OCI-LY7 (cell line): ENCODE measurements at regions not wholly inside any gene's neighbourhood (a gene's known extent, or its start where the extent isn't known, plus 50 kb on each side); places are given as distances from the start of the nearest gene placed in this dataset.
A peak's percentile ranks its signal among the peaks of the same experiment; 100 is the strongest.

Experiments
- BruUV-seq: library from RNA; stranded (reverse); fragments of 400-500 nt; replicated peaks from 2 replicates; lab custom pipeline; 2021; lab: Mats Ljungman, UMichigan
- CTCF ChIA-PET: fragments of 300-600 bp; sonication (Branson Sonifier 250); formaldehyde crosslinking; loops from one replicate; lab custom pipeline; 2022; ENCODE audit warnings: antibody characterized with exemption; ENCODE audit not compliant: unreplicated experiment; lab: Charles Lee
- POLR2A ChIA-PET: fragments of 300-600 bp; sonication (Branson Sonifier 250); formaldehyde crosslinking; loops from one replicate; lab custom pipeline; 2022; ENCODE audit warnings: antibody characterized with exemption; lab: Charles Lee
- DNase-seq: peaks from one replicate; pipeline ENCODE4 v3.0.0-alpha.2; 2015; ENCODE audit warnings: low spot score
- H2AFZ ChIP-seq: fragments of 200-600 bp; sonication (generic), shearing (Covaris generic); 2 replicates; pipeline ENCODE4 v1.6.1; 2014; ENCODE audit warnings: mild to moderate bottlenecking, antibody characterized with exemption, low read length, moderate library complexity
- H3K27ac ChIP-seq: fragments of 200-600 bp; sonication (generic); 2 replicates; pipeline ENCODE4 v1.5.1; 2014; ENCODE audit warnings: mixed run types, low read depth, mild to moderate bottlenecking, moderate library complexity, low read length, inconsistent platforms; ENCODE audit not compliant: poor library complexity, severe bottlenecking
- H3K36me3 ChIP-seq: fragments of 200-600 bp; sonication (generic); 2 replicates; pipeline ENCODE4 v1.6.1; 2014; ENCODE audit warnings: mild to moderate bottlenecking, antibody characterized with exemption, low read length, moderate library complexity, mixed read lengths; ENCODE audit not compliant: insufficient read depth
- H3K4me1 ChIP-seq: fragments of 200-600 bp; sonication (generic); 2 replicates; pipeline ENCODE4 v1.5.1; 2014; ENCODE audit warnings: mild to moderate bottlenecking, low read length; ENCODE audit not compliant: insufficient read depth, poor library complexity, severe bottlenecking
- H3K4me2 ChIP-seq: fragments of 200-600 bp; sonication (generic); 2 replicates; pipeline ENCODE4 v1.6.1; 2014; ENCODE audit warnings: mild to moderate bottlenecking, low read length
- H3K4me3 ChIP-seq: fragments of 200-600 bp; sonication (generic); 2 replicates; pipeline ENCODE4 v1.5.1; 2014; ENCODE audit warnings: mild to moderate bottlenecking, low read depth, low read length; ENCODE audit not compliant: poor library complexity, severe bottlenecking
- H3K79me2 ChIP-seq: fragments of 200-600 bp; sonication (generic); 2 replicates; pipeline ENCODE4 v1.6.1; 2016; ENCODE audit warnings: low read depth, mild to moderate bottlenecking, low read length, moderate library complexity, mixed read lengths; ENCODE audit not compliant: insufficient read depth
- H3K9me2 ChIP-seq: fragments of 200-600 bp; sonication (generic); 2 replicates; pipeline ENCODE4 v1.6.1; 2016; ENCODE audit warnings: mild to moderate bottlenecking, low read length, mixed read lengths; ENCODE audit not compliant: insufficient read depth
- H3K9me3 ChIP-seq: fragments of 200-600 bp; sonication (generic); 2 replicates; pipeline ENCODE4 v1.6.1; 2014; ENCODE audit warnings: mild to moderate bottlenecking, mixed run types, low read length, mixed read lengths
- H4K20me1 ChIP-seq: fragments of 200-600 bp; sonication (generic); 2 replicates; pipeline ENCODE4 v1.6.1; 2014; ENCODE audit warnings: mild to moderate bottlenecking, antibody characterized with exemption, low read length, moderate library complexity, mixed read lengths; ENCODE audit not compliant: insufficient read depth
- EZH2phosphoT487 ChIP-seq: fragments of 200-600 bp; sonication (generic); IDR thresholded peaks from 2 replicates; pipeline ENCODE4 v1.6.1; 2018; ENCODE audit warnings: low read depth, borderline replicate concordance, mild to moderate bottlenecking, mixed run types, antibody characterized with exemption, low read length, moderate library complexity, mixed read lengths
- intact Hi-C: fragments of 100-400 bp; cut with micrococcal nuclease; formaldehyde crosslinking; loops from one replicate; pipeline ENCODE4 v1.10.0; 2022; ENCODE audit not compliant: unreplicated experiment
- TF ChIP-seq, protein P1 (sequence below): fragments of 200-600 bp; sonication (generic); conservative IDR thresholded peaks from 2 replicates; pipeline ENCODE4 v1.5.1; 2014; ENCODE audit warnings: mild to moderate bottlenecking, antibody characterized with exemption, low read length, moderate library complexity, mixed read lengths

DNA sequence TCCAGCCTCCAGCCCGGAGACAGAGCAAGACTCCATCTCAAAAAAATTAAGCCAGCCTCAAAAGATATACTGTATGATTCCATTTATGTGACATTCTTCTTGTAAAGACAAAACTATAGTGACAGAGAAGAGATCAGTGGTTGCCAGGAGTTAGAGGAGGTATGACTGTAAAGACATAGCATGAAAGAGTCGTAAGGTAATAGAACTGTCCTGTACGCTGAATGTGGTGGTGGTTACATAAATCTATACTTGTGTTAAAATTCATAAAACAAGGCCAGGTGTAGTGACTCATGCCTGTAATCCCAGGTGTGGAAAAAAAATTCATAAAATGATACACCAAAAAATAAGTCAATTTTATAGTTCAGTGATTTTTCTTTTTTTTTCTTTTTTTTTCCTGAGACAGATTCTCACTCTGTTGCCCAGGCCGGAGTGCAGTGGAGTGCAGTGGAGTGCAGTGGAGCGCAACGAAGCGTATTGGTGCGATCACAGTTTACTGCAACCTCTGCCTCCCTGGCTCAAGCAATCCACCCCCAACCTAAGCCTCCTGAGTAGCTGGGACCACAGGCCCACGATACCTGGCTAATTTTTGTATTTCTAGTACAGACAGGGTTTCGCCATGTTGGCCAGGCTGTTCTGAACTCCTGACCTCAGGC lies 84.9 kb upstream of the CXADR start:
- BruUV-seq: no TSS peak
- peak overlapping the region; percentile 94 for H3K27ac ChIP-seq
- no peak for TF ChIP-seq EZH2phosphoT487
- TF ChIP-seq, protein P1, sequence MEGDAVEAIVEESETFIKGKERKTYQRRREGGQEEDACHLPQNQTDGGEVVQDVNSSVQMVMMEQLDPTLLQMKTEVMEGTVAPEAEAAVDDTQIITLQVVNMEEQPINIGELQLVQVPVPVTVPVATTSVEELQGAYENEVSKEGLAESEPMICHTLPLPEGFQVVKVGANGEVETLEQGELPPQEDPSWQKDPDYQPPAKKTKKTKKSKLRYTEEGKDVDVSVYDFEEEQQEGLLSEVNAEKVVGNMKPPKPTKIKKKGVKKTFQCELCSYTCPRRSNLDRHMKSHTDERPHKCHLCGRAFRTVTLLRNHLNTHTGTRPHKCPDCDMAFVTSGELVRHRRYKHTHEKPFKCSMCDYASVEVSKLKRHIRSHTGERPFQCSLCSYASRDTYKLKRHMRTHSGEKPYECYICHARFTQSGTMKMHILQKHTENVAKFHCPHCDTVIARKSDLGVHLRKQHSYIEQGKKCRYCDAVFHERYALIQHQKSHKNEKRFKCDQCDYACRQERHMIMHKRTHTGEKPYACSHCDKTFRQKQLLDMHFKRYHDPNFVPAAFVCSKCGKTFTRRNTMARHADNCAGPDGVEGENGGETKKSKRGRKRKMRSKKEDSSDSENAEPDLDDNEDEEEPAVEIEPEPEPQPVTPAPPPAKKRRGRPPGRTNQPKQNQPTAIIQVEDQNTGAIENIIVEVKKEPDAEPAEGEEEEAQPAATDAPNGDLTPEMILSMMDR: no peak

DNA sequence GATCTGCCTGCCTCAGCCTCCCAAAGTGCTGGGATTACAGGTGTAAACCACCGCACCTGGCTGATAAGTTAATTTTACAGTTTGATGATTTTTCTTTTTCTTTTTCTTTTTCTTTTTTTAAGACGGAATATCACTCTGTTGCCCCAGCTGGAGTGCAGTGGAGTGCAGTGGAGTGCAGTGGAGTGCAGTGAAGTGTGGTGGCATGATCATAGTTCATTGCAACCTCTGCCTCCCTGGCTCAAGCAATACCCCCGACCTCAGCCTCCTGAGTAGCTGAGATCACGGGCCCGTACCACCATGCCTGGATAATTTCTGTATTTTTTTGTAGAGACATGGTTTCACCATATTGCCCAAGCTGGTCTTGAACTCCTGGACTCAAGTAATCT lies 84.4 kb upstream of the CXADR start:
- peaks cover 67% of the 10 kb centered on the region for H3K4me1 ChIP-seq
- peak; percentile 89 for DNase-seq
- POLR2A ChIA-PET: interaction anchor here (0.6 to 2.1 kb wide), 9 partner anchors 12 to 1383 kb away, joined by 3 to 6 read pairs (median 3); no protein-coding TSS in a partner anchor
- TF ChIP-seq, protein P1: no peak
- no peak for TF ChIP-seq EZH2phosphoT487
- peak overlapping the region; percentile 94 for H3K27ac ChIP-seq
- no peaks in the 10 kb centered on the region for H4K20me1 ChIP-seq
- peaks cover 29% of the 10 kb centered on the region; the same call in 1 of the 2 replicates for H3K9me3 ChIP-seq
- peak overlapping the region; percentile 33 for H3K4me2 ChIP-seq
- H3K9me2 ChIP-seq: no peaks in the 10 kb centered on the region
- H3K4me3 ChIP-seq: no peak overlapping the region
- H3K36me3 ChIP-seq: peaks cover 10% of the 10 kb centered on the region; the same call in 1 of the 2 replicates
- BruUV-seq: no TSS peak
- no peaks in the 10 kb centered on the region for H3K79me2 ChIP-seq
- CTCF ChIA-PET: interaction anchor here (0.7 to 1.8 kb wide), 2 partner anchors 39 to 126 kb away, joined by 3 to 4 read pairs; no protein-coding TSS in a partner anchor
- no peak overlapping the region for H2AFZ ChIP-seq
- intact Hi-C loops: loop anchor here (1.0 to 10.0 kb wide), 7 partner anchors 40 to 1036 kb away; partner anchors contain the start of gene C21orf91

More for the DNA sequence above, 84.9 kb upstream of the CXADR start:
- peaks cover 67% of the 10 kb centered on the region for H3K4me1 ChIP-seq
- DNase-seq: peak; percentile 92
- no peaks in the 10 kb centered on the region for H4K20me1 ChIP-seq
- intact Hi-C loops: loop anchor here (1.0 to 10.0 kb wide), 7 partner anchors 40 to 1037 kb away; partner anchors contain the start of gene C21orf91
- peak overlapping the region; percentile 63 for H3K4me2 ChIP-seq
- no peaks in the 10 kb centered on the region for H3K9me2 ChIP-seq
- H3K9me3 ChIP-seq: peaks cover 29% of the 10 kb centered on the region; the same call in 1 of the 2 replicates
- peak overlapping the region; percentile 72; the same call in 1 of the 2 replicates for H2AFZ ChIP-seq
- H3K79me2 ChIP-seq: no peaks in the 10 kb centered on the region
- POLR2A ChIA-PET: interaction anchor here (0.6 to 2.1 kb wide), 14 partner anchors 11 to 1383 kb away, joined by 3 to 6 read pairs (median 3); no protein-coding TSS in a partner anchor
- peaks cover 10% of the 10 kb centered on the region; the same call in 1 of the 2 replicates for H3K36me3 ChIP-seq
- CTCF ChIA-PET: interaction anchor here (0.6 to 1.8 kb wide), 5 partner anchors 11 to 126 kb away, joined by 3 to 4 read pairs (median 3); no protein-coding TSS in a partner anchor
- H3K4me3 ChIP-seq: peak overlapping the region; percentile 50
